GM21786 (cell line): ENCODE measurements at regions not wholly inside any gene's neighbourhood (a gene's known extent, or its start where the extent isn't known, plus 50 kb on each side); places are given as distances from the start of the nearest gene placed in this dataset.

Experiments
- ATAC-seq: cut with Tn5 transposase; IDR thresholded peaks from one replicate; pipeline ENCODE4 v1.9.1; 2021; ENCODE audit not compliant: unreplicated experiment

- ATAC-seq: no peak
These were observed 60.1 kb upstream of the LAPTM4A start for GRCh38 chr2:20111311-20112131.

DNA sequence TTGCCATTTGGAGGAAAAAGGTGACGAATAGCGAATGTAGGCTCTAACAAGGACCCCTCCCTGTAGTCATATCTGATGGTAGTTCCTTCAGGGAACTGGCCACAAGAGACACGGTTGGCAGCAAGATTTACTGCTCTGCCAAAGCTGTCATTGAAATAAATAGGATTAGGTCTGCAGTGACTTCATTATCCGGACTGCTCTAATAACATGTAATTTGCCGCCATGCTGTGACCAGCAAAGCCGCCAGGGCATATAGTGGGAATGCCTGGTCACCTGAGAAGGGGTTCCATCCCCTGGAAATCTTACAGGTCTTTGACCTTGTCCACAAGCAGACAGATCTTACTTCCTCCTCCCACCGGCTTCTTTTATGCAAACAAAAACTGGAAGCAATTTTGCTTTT lies 59.4 kb upstream of the LAPTM4A start:
- ATAC-seq: no peak

DNA sequence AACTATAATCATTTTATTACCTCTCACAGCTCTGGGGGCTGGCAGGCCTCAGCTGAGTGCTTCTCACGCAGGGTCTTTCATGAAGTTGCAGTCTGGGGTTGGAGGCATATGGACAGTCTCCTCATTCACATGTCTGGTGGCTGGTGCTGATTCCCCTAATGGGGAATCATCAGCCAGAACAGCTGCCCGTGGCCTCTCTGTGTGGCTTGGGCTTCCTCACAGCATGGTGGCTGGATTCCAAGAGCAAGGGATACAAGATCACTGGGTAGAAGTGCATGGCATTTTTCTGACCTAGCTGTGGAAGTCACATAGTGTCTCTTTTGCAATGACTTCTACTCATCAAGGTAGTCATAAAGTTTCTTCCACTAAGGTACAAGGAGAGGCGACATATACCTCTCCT lies 59.0 kb upstream of the LAPTM4A start:
- no peak for ATAC-seq

- ATAC-seq: no peak
These were observed 57.4 kb upstream of the LAPTM4A start for GRCh38 chr2:20108655-20109396.

DNA sequence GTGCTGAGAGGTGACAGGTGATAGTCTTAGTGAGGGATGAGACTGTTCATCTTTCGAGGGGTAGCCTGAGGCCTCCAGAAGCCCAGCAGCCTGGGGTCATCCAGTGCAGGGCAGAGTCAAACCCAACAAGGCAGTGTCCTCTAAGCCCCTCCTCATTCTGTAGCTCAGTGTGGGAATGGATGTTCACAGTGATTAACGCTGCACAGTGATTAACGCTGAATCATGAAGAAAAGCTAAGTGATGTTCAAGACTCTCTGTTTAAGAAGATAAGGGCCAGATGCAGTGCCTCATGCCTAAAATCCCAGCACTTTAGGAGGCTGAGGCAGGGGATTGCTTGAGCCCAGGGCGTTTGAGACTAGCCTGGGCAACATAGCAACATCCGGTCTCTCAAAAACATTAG lies 56.3 kb upstream of the LAPTM4A start:
- no peak for ATAC-seq

DNA sequence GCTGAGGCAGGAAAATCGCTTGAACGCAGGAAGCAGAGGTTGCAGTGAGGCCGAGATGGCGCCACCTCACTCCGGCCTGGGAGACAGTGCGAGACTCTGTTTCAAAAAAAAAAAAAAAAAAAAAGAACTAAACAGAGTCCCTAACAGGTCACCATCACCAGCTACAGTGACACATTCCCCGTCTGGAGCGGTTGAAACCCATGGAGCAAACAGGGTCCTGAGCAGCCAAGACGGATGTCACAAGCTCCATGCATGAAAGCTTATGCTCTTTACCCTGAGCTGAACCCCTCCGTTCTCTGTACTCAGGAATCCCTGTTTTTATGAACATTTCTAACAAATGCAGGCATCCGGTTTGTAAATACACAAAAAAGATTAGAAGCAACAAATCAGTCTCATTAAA lies 55.9 kb upstream of the LAPTM4A start:
- ATAC-seq: no peak

DNA sequence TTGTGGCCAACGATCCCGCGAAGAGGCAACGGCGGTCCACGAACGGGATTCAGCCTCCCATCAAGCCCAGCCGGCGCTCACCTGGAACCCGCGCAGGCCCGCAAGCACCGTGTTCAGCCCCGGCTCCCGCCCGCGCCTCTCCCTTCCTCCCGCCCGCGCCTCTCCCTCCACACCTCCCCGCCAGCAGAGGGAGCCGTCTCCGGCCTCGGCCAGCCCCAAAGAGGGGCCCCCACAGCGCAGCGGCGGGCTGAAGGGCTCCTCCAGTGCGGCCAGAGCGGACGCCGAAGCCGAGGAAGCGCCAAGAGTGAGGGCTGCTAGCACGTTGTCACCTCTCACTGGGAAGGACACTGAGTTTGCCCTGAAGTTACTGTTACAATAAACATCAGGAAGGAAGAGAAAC lies 55.3 kb upstream of the LAPTM4A start:
- no peak for ATAC-seq

DNA sequence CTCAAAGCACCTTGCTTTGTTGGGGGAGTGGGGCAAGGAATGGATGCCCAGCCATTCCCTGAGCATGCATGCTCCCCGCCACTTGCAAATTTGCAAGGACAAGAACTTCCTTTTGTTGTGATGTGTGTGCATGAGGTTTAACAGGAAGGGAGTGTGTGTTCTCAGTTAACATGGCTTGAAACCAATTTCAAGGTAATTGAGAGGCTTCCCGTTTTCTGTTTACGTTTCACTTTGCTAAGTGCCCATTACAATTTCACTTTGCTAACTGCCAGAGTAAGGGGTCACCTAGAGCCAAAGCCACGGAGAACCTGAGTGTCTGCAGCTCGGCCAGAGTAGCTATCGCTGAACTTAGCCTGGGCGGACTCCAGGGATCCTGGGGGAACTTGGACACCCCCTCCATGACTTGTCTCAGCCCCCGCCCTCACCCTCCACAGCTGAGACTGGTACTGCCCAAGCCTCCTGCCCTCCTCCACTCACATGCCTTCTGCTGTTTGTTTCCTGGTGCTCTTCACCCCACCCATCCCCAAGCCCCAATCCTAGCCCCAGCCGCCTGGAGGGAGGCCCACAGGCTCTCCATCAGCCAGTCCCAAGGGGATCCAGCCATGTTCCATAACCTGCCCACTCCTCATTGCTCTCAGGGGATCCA lies 53.6 kb upstream of the LAPTM4A start:
- ATAC-seq: no peak

DNA sequence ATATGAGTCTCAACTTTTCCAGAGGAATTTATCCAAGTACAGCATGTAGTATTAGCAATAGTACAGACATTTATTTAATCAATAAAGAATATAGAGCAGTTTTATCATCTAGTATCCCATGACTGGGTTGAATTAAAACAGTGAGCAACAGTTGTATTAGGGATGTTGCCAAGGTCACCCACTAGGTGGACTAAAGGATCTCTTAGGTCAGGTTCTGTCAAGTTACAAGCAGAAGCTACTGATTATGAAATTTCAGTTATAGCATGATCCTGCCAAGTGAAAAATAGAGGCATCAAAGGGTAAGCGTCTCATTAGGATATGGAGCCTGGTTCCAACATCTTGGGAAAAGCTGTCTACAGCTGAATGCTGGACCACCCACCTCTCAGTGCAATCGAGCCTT lies 52.1 kb upstream of the LAPTM4A start:
- ATAC-seq: no peak
